ENCODE measurements at regions not wholly inside any gene's neighbourhood (a gene's known extent, or its start where the extent isn't known, plus 50 kb on each side); places are given as distances from the start of the nearest gene placed in this dataset.

- TF ChIP-seq SP1 (IDR thresholded peaks at IDR 0.05) (no peak), ELF4 (IDR thresholded peaks at IDR 0.05) (no peak), ZNF384 (IDR thresholded peaks at IDR 0.05) (no peak), CTBP1 (IDR thresholded peaks at IDR 0.05; ENCODE audit: borderline replicate concordance) (no peak), FOXK2 (IDR thresholded peaks at IDR 0.05) (no peak), L3MBTL2 (conservative IDR thresholded peaks at IDR 0.05) (no peak), TARDBP (IDR thresholded peaks at IDR 0.05) (no peak), BHLHE40 (IDR thresholded peaks at IDR 0.05; ENCODE audit: borderline replicate concordance) (no peak), LEF1 (IDR thresholded peaks at IDR 0.05; ENCODE audit: borderline replicate concordance) (no peak), HDGF (IDR thresholded peaks at IDR 0.05; ENCODE audit: borderline replicate concordance) (no peak), NFRKB (IDR thresholded peaks at IDR 0.05) (no peak)
Observed at GRCh38 chr1:213914392-213914791, 73.4 kb upstream of the PROX1 start.
